ENCODE measurements at regions not wholly inside any gene's neighbourhood (a gene's known extent, or its start where the extent isn't known, plus 50 kb on each side); places are given as distances from the start of the nearest gene placed in this dataset.
A peak's percentile ranks its signal among the peaks of the same experiment; 100 is the strongest.

DNA sequence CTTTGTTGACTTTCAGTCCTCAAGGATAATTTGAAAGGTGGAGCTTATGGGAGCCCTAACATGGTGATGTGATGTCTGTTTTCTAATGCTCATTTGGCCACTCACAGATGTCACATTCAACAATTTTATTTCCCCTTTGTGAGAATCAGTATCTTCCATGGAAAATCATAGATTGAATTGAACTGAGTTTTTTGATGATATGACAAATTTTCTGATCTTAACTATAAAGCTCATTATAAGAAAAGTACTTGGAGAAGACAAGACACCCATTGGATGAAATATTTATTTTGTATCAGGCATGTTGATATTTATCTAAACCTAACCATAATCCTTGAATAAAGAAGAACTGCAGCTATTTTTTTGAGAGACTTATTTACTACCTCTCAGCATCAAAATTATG is 824.6 kb upstream of the GOT2 start (continued):
- TF ChIP-seq ELF1 (tag; IDR thresholded peaks at IDR 0.05) (no peak), ZNF830 (CRISPR knock-in tag; IDR thresholded peaks at IDR 0.05) (no peak)

DNA sequence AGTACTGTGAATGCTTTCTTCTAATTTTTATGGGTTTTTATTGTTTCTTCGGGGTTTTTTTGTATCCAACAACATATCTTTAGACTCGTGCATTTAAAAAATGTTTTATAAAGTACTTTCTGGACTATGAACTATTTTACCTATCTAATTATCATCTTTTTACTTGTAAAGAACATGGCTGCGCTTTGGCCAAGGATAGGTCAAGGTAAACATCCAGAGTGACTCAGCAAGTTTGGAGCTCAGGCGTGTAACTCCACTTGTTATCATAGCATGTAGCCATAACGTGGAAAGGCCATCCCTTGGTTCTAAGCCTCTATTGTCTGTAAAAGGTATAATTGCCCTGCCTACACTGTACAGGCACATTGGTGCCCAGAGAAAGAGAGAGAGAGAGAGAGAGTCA is 818.0 kb upstream of the GOT2 start:
- no peak for FAIRE-seq
- H3K9me1 ChIP-seq (ENCODE audit: control insufficient read depth, insufficient read depth, low read length): no peaks in the 10 kb centered on the region
- CTCF ChIA-PET (ENCODE audit: low intra/inter-chr PET ratio): no interaction called here

More for the DNA sequence above, 818.0 kb upstream of the GOT2 start:
- intact Hi-C loops (cut with micrococcal nuclease): no loop called here
- Histone ChIP-seq H3K4me3 (no peak overlapping the region), H3K27ac (ENCODE audit: extremely low read depth, low read depth, low read length) (no peak overlapping the region), H3K4me2 (ENCODE audit: insufficient read depth, low read length) (no peak overlapping the region), H2AFZ (ENCODE audit: low read depth, low read length) (no peak overlapping the region), H3K9me3 (replicated peaks; ENCODE audit: control insufficient read depth, insufficient read depth, low read depth, low read length) (no peaks in the 10 kb centered on the region), H4K20me1 (replicated peaks; ENCODE audit: control insufficient read depth, insufficient read depth, low read length) (no peaks in the 10 kb centered on the region), H3K9ac (ENCODE audit: insufficient read depth in 1 of 2, low read depth in 2 of 2, low read length in 2 of 2) (no peak overlapping the region), H3K79me2 (ENCODE audit: control insufficient read depth, insufficient read depth, low read length) (no peaks in the 10 kb centered on the region), H3K36me3 (ENCODE audit: control insufficient read depth, insufficient read depth, low read length) (no peaks in the 10 kb centered on the region), H3K27me3 (ENCODE audit: control insufficient read depth in 2 of 2, insufficient read depth in 2 of 2, low read length in 2 of 2) (no peaks in the 10 kb centered on the region), H3K4me1 (replicated peaks in 1 of 2; ENCODE audit: control insufficient read depth in 2 of 2, insufficient read depth in 2 of 2, low read length in 2 of 2) (no peaks in the 10 kb centered on the region)
- in situ Hi-C loops (cut with MboI): no loop called here
- 0% methylated on average over 5 of the region's 5 CpGs for WGBS (ENCODE audit: insufficient coverage, low coverage, missing lambda C conversion rate)
- DNase-seq (ENCODE audit: extremely low read depth in 1 of 4, low spot score in 3 of 4) (no peak), ATAC-seq (no peak)
- POLR2A ChIA-PET: no interaction called here
- BruUV-seq (replicated peaks): no TSS peak
- TF ChIP-seq, protein P1, sequence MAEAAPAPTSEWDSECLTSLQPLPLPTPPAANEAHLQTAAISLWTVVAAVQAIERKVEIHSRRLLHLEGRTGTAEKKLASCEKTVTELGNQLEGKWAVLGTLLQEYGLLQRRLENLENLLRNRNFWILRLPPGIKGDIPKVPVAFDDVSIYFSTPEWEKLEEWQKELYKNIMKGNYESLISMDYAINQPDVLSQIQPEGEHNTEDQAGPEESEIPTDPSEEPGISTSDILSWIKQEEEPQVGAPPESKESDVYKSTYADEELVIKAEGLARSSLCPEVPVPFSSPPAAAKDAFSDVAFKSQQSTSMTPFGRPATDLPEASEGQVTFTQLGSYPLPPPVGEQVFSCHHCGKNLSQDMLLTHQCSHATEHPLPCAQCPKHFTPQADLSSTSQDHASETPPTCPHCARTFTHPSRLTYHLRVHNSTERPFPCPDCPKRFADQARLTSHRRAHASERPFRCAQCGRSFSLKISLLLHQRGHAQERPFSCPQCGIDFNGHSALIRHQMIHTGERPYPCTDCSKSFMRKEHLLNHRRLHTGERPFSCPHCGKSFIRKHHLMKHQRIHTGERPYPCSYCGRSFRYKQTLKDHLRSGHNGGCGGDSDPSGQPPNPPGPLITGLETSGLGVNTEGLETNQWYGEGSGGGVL (CRISPR knock-in tag; IDR thresholded peaks at IDR 0.05): 0 out of 2 replicates have a peak, but pooled peaks have one; percentile 32
- no peak for TF ChIP-seq SIN3B (IDR thresholded peaks at IDR 0.05; ENCODE audit: low read depth)
- peak; percentile 49; the same call in 1 of the 2 replicates for TF ChIP-seq MAFG (tag; conservative IDR thresholded peaks at IDR 0.05)
- TF ChIP-seq ZNF311 (CRISPR knock-in tag; IDR thresholded peaks at IDR 0.05): 0 out of 2 replicates have a peak, but pooled peaks have one; percentile 77
- TF ChIP-seq NFXL1 (CRISPR knock-in tag; IDR thresholded peaks at IDR 0.05): 0 out of 2 replicates have a peak, but pooled peaks have one; percentile 42
- TF ChIP-seq MIER1 (IDR thresholded peaks at IDR 0.05; ENCODE audit: low read depth): no peak
- TF ChIP-seq DMBX1 (CRISPR knock-in tag; IDR thresholded peaks at IDR 0.05; ENCODE audit: borderline replicate concordance): peak; percentile 97
- peak; percentile 29; the same call in 1 of the 2 replicates for TF ChIP-seq NFE2L1 (tag; IDR thresholded peaks at IDR 0.05; ENCODE audit: borderline replicate concordance, low read depth)
- TF ChIP-seq NFE2 (IDR thresholded peaks at IDR 0.05; ENCODE audit: low read depth): 0 out of 2 replicates have a peak, but pooled peaks have one; percentile 24
- TF ChIP-seq, protein P2, sequence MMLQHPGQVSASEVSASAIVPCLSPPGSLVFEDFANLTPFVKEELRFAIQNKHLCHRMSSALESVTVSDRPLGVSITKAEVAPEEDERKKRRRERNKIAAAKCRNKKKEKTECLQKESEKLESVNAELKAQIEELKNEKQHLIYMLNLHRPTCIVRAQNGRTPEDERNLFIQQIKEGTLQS (IDR thresholded peaks at IDR 0.05): no peak
- TF ChIP-seq, protein P2 (CRISPR knock-in tag; conservative IDR thresholded peaks at IDR 0.05): no peak
